H9 (cell line): ENCODE measurements at regions not wholly inside any gene's neighbourhood (a gene's known extent, or its start where the extent isn't known, plus 50 kb on each side); places are given as distances from the start of the nearest gene placed in this dataset.

Experiments
- DNase-seq: peaks from one replicate; pipeline ENCODE4 v3.0.0-alpha.2; 2017
- H2AFZ ChIP-seq: one replicate; pipeline ENCODE4 v1.6.1; 2013; ENCODE audit warnings: mild to moderate bottlenecking, low read length, control low read depth, moderate library complexity
- H2AK5ac ChIP-seq: 2 replicates; pipeline ENCODE4 v1.6.1; 2013; ENCODE audit warnings: low read length, control low read depth, mixed read lengths; ENCODE audit not compliant: insufficient read length
- H2BK120ac ChIP-seq: one replicate; pipeline ENCODE4 v1.6.1; 2013; ENCODE audit warnings: low read depth, mild to moderate bottlenecking, low read length, control low read depth, inconsistent platforms; ENCODE audit not compliant: poor library complexity, severe bottlenecking
- H2BK12ac ChIP-seq: 2 replicates; pipeline ENCODE4 v1.6.1; 2013; ENCODE audit warnings: low read length, control low read depth, mixed read lengths, low read depth; ENCODE audit not compliant: insufficient read length
- H2BK15ac ChIP-seq: 2 replicates; pipeline ENCODE4 v1.6.1; 2013; ENCODE audit warnings: low read depth, low read length, control low read depth
- H2BK20ac ChIP-seq: one replicate; pipeline ENCODE4 v1.6.1; 2013; ENCODE audit warnings: low read depth, mild to moderate bottlenecking, low read length, control low read depth, inconsistent platforms; ENCODE audit not compliant: poor library complexity, severe bottlenecking
- H2BK5ac ChIP-seq: 2 replicates; pipeline ENCODE4 v1.6.1; 2013; ENCODE audit warnings: low read length, control low read depth, mixed read lengths; ENCODE audit not compliant: insufficient read length
- H3K14ac ChIP-seq: 2 replicates; pipeline ENCODE4 v1.6.1; 2013; ENCODE audit warnings: low read length, control low read depth; ENCODE audit not compliant: insufficient read depth
- H3K18ac ChIP-seq: 2 replicates; pipeline ENCODE4 v1.6.1; 2013; ENCODE audit warnings: low read depth, mild to moderate bottlenecking, mixed read lengths, low read length, control low read depth; ENCODE audit not compliant: insufficient read length
- H3K23ac ChIP-seq: 2 replicates; pipeline ENCODE4 v1.6.1; 2013; ENCODE audit warnings: low read length, control low read depth, mixed read lengths, low read depth; ENCODE audit not compliant: insufficient read length
- H3K23me2 ChIP-seq: 2 replicates; pipeline ENCODE4 v1.6.1; 2013; ENCODE audit warnings: low read depth, mild to moderate bottlenecking, mixed read lengths, low read length, control low read depth; ENCODE audit not compliant: insufficient read length, poor library complexity, severe bottlenecking
- H3K27ac ChIP-seq: 2 replicates; pipeline ENCODE4 v1.5.1; 2013; ENCODE audit warnings: low read length, control low read depth, mixed read lengths, low read depth; ENCODE audit not compliant: insufficient read length
- H3K27me3 ChIP-seq: 2 replicates; pipeline ENCODE4 v1.6.1; 2013; ENCODE audit warnings: low read length, control low read depth, inconsistent platforms; ENCODE audit not compliant: insufficient read depth
- H3K4ac ChIP-seq: 2 replicates; pipeline ENCODE4 v1.6.1; 2013; ENCODE audit warnings: low read depth, mild to moderate bottlenecking, control low read depth, inconsistent platforms, low read length, moderate library complexity
- H3K4me1 ChIP-seq: 2 replicates; pipeline ENCODE4 v1.6.1; 2013; ENCODE audit warnings: low read length, control low read depth, inconsistent platforms; ENCODE audit not compliant: insufficient read depth
- H3K4me2 ChIP-seq: 2 replicates; pipeline ENCODE4 v1.6.1; 2013; ENCODE audit warnings: low read length, control low read depth, mixed read lengths; ENCODE audit not compliant: insufficient read length, insufficient read depth
- H3K56ac ChIP-seq: 2 replicates; pipeline ENCODE4 v1.6.1; 2013; ENCODE audit warnings: low read depth, mild to moderate bottlenecking, mixed read lengths, low read length, control low read depth; ENCODE audit not compliant: insufficient read length
- H3K79me1 ChIP-seq: 2 replicates; pipeline ENCODE4 v1.6.1; 2013; ENCODE audit warnings: low read depth, mild to moderate bottlenecking, moderate library complexity, low read length, control low read depth, inconsistent platforms; ENCODE audit not compliant: insufficient read depth, poor library complexity, severe bottlenecking
- H3K79me2 ChIP-seq: 2 replicates; pipeline ENCODE4 v1.6.1; 2013; ENCODE audit warnings: low read length, control low read depth, inconsistent platforms; ENCODE audit not compliant: insufficient read depth
- H3K9ac ChIP-seq: 2 replicates; pipeline ENCODE4 v1.6.1; 2013; ENCODE audit warnings: low read length, control low read depth, mixed read lengths; ENCODE audit not compliant: insufficient read length; ENCODE audit errors: extremely low read depth
- H3K9me3 ChIP-seq: one replicate; pipeline ENCODE4 v1.6.1; 2013; ENCODE audit warnings: low read depth, low read length, inconsistent platforms; ENCODE audit not compliant: control insufficient read depth
- H3T11ph ChIP-seq: one replicate; pipeline ENCODE4 v1.6.1; 2013; ENCODE audit warnings: mild to moderate bottlenecking, low read length, control low read depth, inconsistent platforms
- H4K20me1 ChIP-seq: one replicate; pipeline ENCODE4 v1.6.1; 2013; ENCODE audit not compliant: control insufficient read depth, insufficient read length, insufficient read depth
- H4K5ac ChIP-seq: 2 replicates; pipeline ENCODE4 v1.6.1; 2013; ENCODE audit warnings: low read depth, mild to moderate bottlenecking, mixed read lengths, low read length, control low read depth; ENCODE audit not compliant: insufficient read length
- H4K8ac ChIP-seq: replicated peaks from 2 replicates; pipeline ENCODE4 v1.6.1; 2013; ENCODE audit warnings: low read length, control low read depth, mixed read lengths, low read depth; ENCODE audit not compliant: insufficient read length
- H4K91ac ChIP-seq: 2 replicates; pipeline ENCODE4 v1.6.1; 2013; ENCODE audit warnings: low read depth, mild to moderate bottlenecking, moderate library complexity, mixed read lengths, low read length, control low read depth; ENCODE audit not compliant: insufficient read length
- H3K27ac Mint-ChIP-seq, 3 experiments: 2 replicates in 2 of 3; 3 replicates in 1 of 3; pipeline ENCODE4 v1.8.0; 2020 to 2021; ENCODE audit warnings: mixed read lengths in 3 of 3, mild to moderate bottlenecking in 1 of 3, moderate library complexity in 1 of 3
- H3K27me3 Mint-ChIP-seq: 2 replicates; pipeline ENCODE4 v1.8.0; 2021; ENCODE audit warnings: low read depth, mild to moderate bottlenecking, moderate library complexity, mixed read lengths
- H3K36me3 Mint-ChIP-seq, 3 experiments: 2 replicates in 2 of 3; 3 replicates in 1 of 3; pipeline ENCODE4 v1.8.0; 2020 to 2021; ENCODE audit warnings: low read depth in 3 of 3, mixed read lengths in 3 of 3; ENCODE audit not compliant: insufficient read depth in 1 of 3
- H3K4me1 Mint-ChIP-seq, 2 experiments: 2 replicates each; pipeline ENCODE4 v1.8.0; 2020; ENCODE audit warnings: mixed read lengths in 2 of 2
- H3K4me3 Mint-ChIP-seq, 2 experiments: 2 replicates in 1 of 2; 3 replicates in 1 of 2; pipeline ENCODE4 v1.8.0; 2020 to 2021; ENCODE audit warnings: mild to moderate bottlenecking in 2 of 2, mixed read lengths in 2 of 2, moderate library complexity in 1 of 2
- H3K9me3 Mint-ChIP-seq, 2 experiments: 2 replicates in 1 of 2; 3 replicates in 1 of 2; pipeline ENCODE4 v1.8.0; 2020; ENCODE audit warnings: mild to moderate bottlenecking in 2 of 2, mixed read lengths in 2 of 2, moderate library complexity in 1 of 2
- CTCF ChIP-seq: fragments of 200-600 bp; sonication (generic); conservative IDR thresholded peaks from 3 replicates; pipeline ENCODE4 v1.8.0; 2021; ENCODE audit warnings: antibody characterized with exemption, mild to moderate bottlenecking
- WGBS: extraction: QIAGEN DNeasy Blood & Tissue Kit; methylation state at CpG from one replicate; pipeline ENCODE4 v1.1.7; 2013; ENCODE audit warnings: missing lambda C conversion rate, low lambda C conversion rate, mixed read lengths; ENCODE audit not compliant: insufficient read length; ENCODE audit errors: extremely low coverage; 5-methylcytosine and 5-hydroxymethylcytosine counted together

GRCh38 chr5:8299716-8300115 lies 430.8 kb downstream of the MTRR start:
- H3K27ac Mint-ChIP-seq = no peak overlapping the region
- H2BK120ac ChIP-seq = no peak overlapping the region
- no CpG with 5 or more reads among the region's 1 CpG for WGBS
- no peak overlapping the region for H3K9ac ChIP-seq
- H3K23me2 ChIP-seq = no peaks in the 10 kb centered on the region
- H3K4me1 ChIP-seq = no peaks in the 10 kb centered on the region
- no peaks in the 10 kb centered on the region for H3K36me3 Mint-ChIP-seq
- no peaks in the 10 kb centered on the region for H3K27me3 ChIP-seq
- no peak overlapping the region for H2BK12ac ChIP-seq
- no peak overlapping the region for H3K23ac ChIP-seq
- no peak overlapping the region for H4K5ac ChIP-seq
- no peaks in the 10 kb centered on the region for H3K9me3 ChIP-seq
- no peak for DNase-seq
- no peak overlapping the region for H4K8ac ChIP-seq
- H2AFZ ChIP-seq = no peak overlapping the region
- no peak for TF ChIP-seq CTCF
- H2BK5ac ChIP-seq = no peak overlapping the region
- no peaks in the 10 kb centered on the region; a peak in 1 of 5 replicates for H3K9me3 Mint-ChIP-seq
- H3K4me2 ChIP-seq = no peak overlapping the region
- no peak overlapping the region for H3K14ac ChIP-seq
- H3K18ac ChIP-seq = no peak overlapping the region
- H2AK5ac ChIP-seq = no peak overlapping the region
- peaks cover 3% of the 10 kb centered on the region; the same call in 1 of the 2 replicates for H3K27me3 Mint-ChIP-seq
- H3K4ac ChIP-seq = no peak overlapping the region
- no peaks in the 10 kb centered on the region for H3K79me2 ChIP-seq
- no peak overlapping the region for H3K4me3 Mint-ChIP-seq
- H3K56ac ChIP-seq = no peak overlapping the region
- no peak overlapping the region for H4K91ac ChIP-seq
- H3K79me1 ChIP-seq = no peaks in the 10 kb centered on the region
- H3K4me1 Mint-ChIP-seq = peaks cover 0 to 3% of the 10 kb centered on the region in 2 experiments; a peak in 1 of 4 replicates
- H2BK15ac ChIP-seq = no peak overlapping the region
- H3K27ac ChIP-seq = no peak overlapping the region
- no peaks in the 10 kb centered on the region for H4K20me1 ChIP-seq
- H2BK20ac ChIP-seq = no peak overlapping the region
- H3T11ph ChIP-seq = no peak overlapping the region
